Liver (tissue), 8 donors: ENCODE measurements at regions not wholly inside any gene's neighbourhood (a gene's known extent, or its start where the extent isn't known, plus 50 kb on each side); places are given as distances from the start of the nearest gene placed in this dataset.

ENCODE experiments used
- DNase-seq: peaks from one replicate; pipeline ENCODE4 v3.0.0-alpha.2; 2017; ENCODE audit warnings: low spot score
- H3K27ac ChIP-seq, 2 donors: one replicate each; pipeline ENCODE4 v1.7.0; 2013; ENCODE audit warnings: inconsistent platforms in 2 of 2, low read length in 2 of 2, control low read depth in 1 of 2, low read depth in 1 of 2, mild to moderate bottlenecking in 1 of 2
- H3K27me3 ChIP-seq, 4 donors: one replicate each; pipeline versions ENCODE4 v1.6.1 to v1.7.0; 2013; ENCODE audit warnings: low read length in 3 of 4, inconsistent platforms in 1 of 4, mild to moderate bottlenecking in 1 of 4, moderate library complexity in 1 of 4; ENCODE audit not compliant: control insufficient read depth in 4 of 4, insufficient read depth in 4 of 4
- H3K36me3 ChIP-seq, 4 donors: one replicate each; pipeline versions ENCODE4 v1.6.1 to v1.7.0; 2013; ENCODE audit warnings: low read length in 3 of 4, mild to moderate bottlenecking in 3 of 4, low read depth in 1 of 4, moderate library complexity in 1 of 4; ENCODE audit not compliant: control insufficient read depth in 4 of 4, insufficient read depth in 3 of 4
- H3K4me1 ChIP-seq, 4 donors: one replicate each; pipeline versions ENCODE4 v1.6.1 to v1.7.0; 2013; ENCODE audit warnings: low read length in 3 of 4, mild to moderate bottlenecking in 3 of 4, moderate library complexity in 1 of 4; ENCODE audit not compliant: control insufficient read depth in 4 of 4, insufficient read depth in 4 of 4
- H3K4me3 ChIP-seq, 3 donors: one replicate each; pipeline versions ENCODE4 v1.6.1 to v1.7.0; 2013; ENCODE audit warnings: low read length in 3 of 3, control low read depth in 1 of 3, low read depth in 1 of 3, mild to moderate bottlenecking in 1 of 3
- H3K9ac ChIP-seq, 2 donors: one replicate each; pipeline ENCODE4 v1.7.0; 2013; ENCODE audit warnings: low read length in 2 of 2, mild to moderate bottlenecking in 2 of 2, moderate library complexity in 2 of 2, control low read depth in 1 of 2, low read depth in 1 of 2
- H3K9me3 ChIP-seq, 4 donors: one replicate each; pipeline versions ENCODE4 v1.6.1 to v1.7.0; 2013; ENCODE audit warnings: low read length in 3 of 4; ENCODE audit not compliant: control insufficient read depth in 4 of 4
- ATF3 ChIP-seq: IDR thresholded peaks from 2 replicates; pipeline ENCODE4 v1.6.1; 2016; ENCODE audit warnings: antibody characterized with exemption
- CTCF ChIP-seq: fragments of 150-350 bp; IDR thresholded peaks from 2 replicates; pipeline ENCODE4 v1.5.1; 2017; ENCODE audit warnings: improper control_type of control experiment, low read depth, low read length; ENCODE audit not compliant: missing input control
- EGR1 ChIP-seq, 2 donors: IDR thresholded peaks; 2 replicates each; pipeline ENCODE4 v1.6.1; 2016 to 2018; ENCODE audit warnings: antibody characterized with exemption in 2 of 2, low read depth in 2 of 2
- FOXA1 ChIP-seq: IDR thresholded peaks from 2 replicates; pipeline ENCODE4 v1.6.1; 2016; ENCODE audit warnings: antibody characterized with exemption
- FOXA2 ChIP-seq: IDR thresholded peaks from 2 replicates; pipeline ENCODE4 v1.6.1; 2016; ENCODE audit warnings: antibody characterized with exemption
- GABPA ChIP-seq, 2 donors: IDR thresholded peaks in 1 of 2; conservative IDR thresholded peaks in 1 of 2; 2 replicates each; pipeline ENCODE4 v1.6.1; 2016; ENCODE audit warnings: antibody characterized with exemption in 2 of 2, mild to moderate bottlenecking in 1 of 2, moderate library complexity in 1 of 2
- HNF4A ChIP-seq, 2 donors: conservative IDR thresholded peaks; 2 replicates each; pipeline ENCODE4 v1.6.1; 2016; ENCODE audit warnings: antibody characterized with exemption in 2 of 2, mild to moderate bottlenecking in 2 of 2
- HNF4G ChIP-seq: IDR thresholded peaks from 2 replicates; pipeline ENCODE4 v1.6.1; 2016; ENCODE audit warnings: antibody characterized with exemption
- JUND ChIP-seq, 2 donors: IDR thresholded peaks; 2 replicates each; pipeline ENCODE4 v1.6.1; 2016; ENCODE audit warnings: antibody characterized with exemption in 2 of 2
- NR2F2 ChIP-seq: IDR thresholded peaks from 2 replicates; pipeline ENCODE4 v1.6.1; 2016; ENCODE audit warnings: antibody characterized with exemption
- RAD21 ChIP-seq, 2 donors: IDR thresholded peaks; 2 replicates each; pipeline ENCODE4 v1.6.1; 2016; ENCODE audit warnings: antibody characterized with exemption in 2 of 2, mild to moderate bottlenecking in 2 of 2
- REST ChIP-seq: IDR thresholded peaks from 2 replicates; pipeline ENCODE4 v1.6.1; 2016; ENCODE audit warnings: antibody characterized with exemption, mild to moderate bottlenecking
- TAF1 ChIP-seq: conservative IDR thresholded peaks from 2 replicates; pipeline ENCODE4 v1.6.1; 2016; ENCODE audit warnings: antibody characterized with exemption, mild to moderate bottlenecking
- YY1 ChIP-seq: IDR thresholded peaks from 2 replicates; pipeline ENCODE4 v1.6.1; 2016; ENCODE audit warnings: antibody characterized with exemption, mild to moderate bottlenecking
- ZBTB33 ChIP-seq: IDR thresholded peaks from 2 replicates; pipeline ENCODE4 v1.6.1; 2016; ENCODE audit warnings: antibody characterized with exemption
- WGBS: extraction: QIAGEN DNeasy Blood & Tissue Kit; methylation state at CpG from one replicate; pipeline ENCODE4 v1.1.7; 2013; 5-methylcytosine and 5-hydroxymethylcytosine counted together
- donor health status: healthy.
- donor health status: healthy.
- donor health status: healthy.
- donor health status: healthy.
- donor health status: healthy.

- H3K9ac ChIP-seq: no peak overlapping the region
- H3K27ac ChIP-seq: no peak overlapping the region
- H3K9me3 ChIP-seq: no peaks in the 10 kb centered on the region
- peaks cover 0 to 6% (median 0%) of the 10 kb centered on the region in 4 donors for H3K4me1 ChIP-seq
- TF ChIP-seq FOXA1 (no peak), FOXA2 (no peak), NR2F2 (no peak), REST (no peak), YY1 (no peak), TAF1 (no peak), GABPA (IDR thresholded peaks at IDR 0.05 in 1 of 2, conservative IDR thresholded peaks at IDR 0.05 in 1 of 2) (no peak), JUND (IDR thresholded peaks at IDR 0.05) (no peak), CTCF (no peak), EGR1 (IDR thresholded peaks at IDR 0.05; ENCODE audit: low read depth in 2 of 2) (no peak), ATF3 (no peak), ZBTB33 (no peak)
- no peak overlapping the region for H3K4me3 ChIP-seq
- no peak for DNase-seq
- no peaks in the 10 kb centered on the region for H3K27me3 ChIP-seq
- no peaks in the 10 kb centered on the region for H3K36me3 ChIP-seq
- 96% methylated on average over 7 of the region's 7 CpGs for WGBS
These were observed 277.1 kb downstream of the KLF5 start for GRCh38 chr13:73335944-73336343.

GRCh38 chr13:73335210-73335609 is 276.4 kb downstream of the KLF5 start:
- Histone ChIP-seq H3K36me3 (no peaks in the 10 kb centered on the region), H3K4me1 (peaks cover 0 to 6% (median 0%) of the 10 kb centered on the region in 4 donors), H3K9me3 (no peaks in the 10 kb centered on the region), H3K27ac (no peak overlapping the region), H3K4me3 (no peak overlapping the region), H3K27me3 (no peaks in the 10 kb centered on the region), H3K9ac (no peak overlapping the region)
- no peak for DNase-seq
- TF ChIP-seq RAD21 (IDR thresholded peaks at IDR 0.05) (no peak), HNF4A (conservative IDR thresholded peaks at IDR 0.05) (no peak), REST (no peak), YY1 (no peak), FOXA2 (no peak), HNF4G (no peak), CTCF (no peak), ATF3 (no peak)
- WGBS: 85% methylated on average over 5 of the region's 5 CpGs
